Vagina (tissue), 2 donors: ENCODE measurements at regions not wholly inside any gene's neighbourhood (a gene's known extent, or its start where the extent isn't known, plus 50 kb on each side); places are given as distances from the start of the nearest gene placed in this dataset.

Experiments used
- DNase-seq, 2 donors: peaks; one replicate each; pipeline ENCODE4 v3.0.0-alpha.2; 2017; ENCODE audit errors: extremely low spot score in 2 of 2
- H3K27ac ChIP-seq: fragments of 200-600 bp; sonication (generic); one replicate; pipeline ENCODE4 v1.5.1; 2019
- H3K27me3 ChIP-seq: fragments of 200-600 bp; sonication (generic); one replicate; pipeline ENCODE4 v1.5.1; 2019
- H3K36me3 ChIP-seq, 2 donors: fragments of 200-600 bp; sonication (generic); one replicate each; pipeline ENCODE4 v1.5.1; 2017 to 2019
- H3K4me1 ChIP-seq: fragments of 200-600 bp; sonication (generic); one replicate; pipeline ENCODE4 v1.5.1; 2019
- H3K4me3 ChIP-seq, 2 donors: fragments of 200-600 bp; sonication (generic); 1 replicate in 1 of 2; 2 replicates in 1 of 2; pipeline ENCODE4 v1.5.1; 2016 to 2019
- H3K9me3 ChIP-seq: fragments of 200-600 bp; sonication (generic); one replicate; pipeline ENCODE4 v1.5.1; 2019
- POLR2A ChIP-seq, 2 donors: fragments of 450-650 bp; IDR thresholded peaks; one replicate each; pipeline ENCODE4 v1.6.1; 2017; ENCODE audit warnings: antibody characterized with exemption in 2 of 2, mild to moderate bottlenecking in 2 of 2, moderate library complexity in 2 of 2
- POLR2AphosphoS5 ChIP-seq, 2 donors: sonication (generic); formaldehyde crosslinking; IDR thresholded peaks; one replicate each; pipeline ENCODE4 v1.9.0; 2017; ENCODE audit warnings: antibody characterized with exemption in 2 of 2, mild to moderate bottlenecking in 2 of 2, low read depth in 1 of 2; ENCODE audit not compliant: insufficient read depth in 1 of 2
- intact Hi-C: fragments of 100-400 bp; cut with DNase I; formaldehyde crosslinking; loops from one replicate; pipeline ENCODE4 v1.15.1; 2023
- TF ChIP-seq, protein P1 (sequence below), 3 experiments: fragments of 450-650 bp in 2 of 3; fragments of 200-600 bp in 1 of 3; sonication (generic) in 1 of 3; IDR thresholded peaks; one replicate each; pipeline ENCODE4 v1.5.1; 2017 to 2019; ENCODE audit warnings: antibody characterized with exemption in 3 of 3, mild to moderate bottlenecking in 2 of 3, moderate library complexity in 2 of 3

DNA sequence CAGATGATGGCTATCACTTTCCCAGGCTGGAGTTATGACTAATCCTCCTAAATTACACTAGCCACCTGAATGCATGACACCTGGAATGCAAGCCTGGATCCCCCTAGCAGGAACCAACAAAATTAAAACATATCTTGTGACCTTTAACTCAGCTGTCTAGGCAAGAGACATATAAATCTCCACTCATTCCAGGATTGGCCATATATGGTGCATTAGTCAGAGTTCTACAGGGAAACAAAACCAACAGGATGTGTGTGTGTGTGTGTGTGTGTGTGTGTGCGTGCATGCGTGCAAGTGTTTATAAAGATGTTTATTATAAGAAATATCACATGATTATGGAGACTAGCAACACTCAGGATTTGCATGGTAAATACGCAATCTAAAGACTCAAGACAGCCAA is 212.8 kb downstream of the KIF21A start:
- intact Hi-C loops: no loop called here
- Histone ChIP-seq H3K27me3 (no peaks in the 10 kb centered on the region), H3K9me3 (no peaks in the 10 kb centered on the region), H3K36me3 (no peaks in the 10 kb centered on the region), H3K27ac (no peak overlapping the region), H3K4me1 (no peaks in the 10 kb centered on the region), H3K4me3 (no peak overlapping the region)
- DNase-seq: no peak
- TF ChIP-seq POLR2AphosphoS5 (IDR thresholded peaks at IDR 0.05; ENCODE audit: insufficient read depth in 1 of 2, low read depth in 1 of 2): no peak
- TF ChIP-seq POLR2A (IDR thresholded peaks at IDR 0.05): no peak
- TF ChIP-seq, protein P1, sequence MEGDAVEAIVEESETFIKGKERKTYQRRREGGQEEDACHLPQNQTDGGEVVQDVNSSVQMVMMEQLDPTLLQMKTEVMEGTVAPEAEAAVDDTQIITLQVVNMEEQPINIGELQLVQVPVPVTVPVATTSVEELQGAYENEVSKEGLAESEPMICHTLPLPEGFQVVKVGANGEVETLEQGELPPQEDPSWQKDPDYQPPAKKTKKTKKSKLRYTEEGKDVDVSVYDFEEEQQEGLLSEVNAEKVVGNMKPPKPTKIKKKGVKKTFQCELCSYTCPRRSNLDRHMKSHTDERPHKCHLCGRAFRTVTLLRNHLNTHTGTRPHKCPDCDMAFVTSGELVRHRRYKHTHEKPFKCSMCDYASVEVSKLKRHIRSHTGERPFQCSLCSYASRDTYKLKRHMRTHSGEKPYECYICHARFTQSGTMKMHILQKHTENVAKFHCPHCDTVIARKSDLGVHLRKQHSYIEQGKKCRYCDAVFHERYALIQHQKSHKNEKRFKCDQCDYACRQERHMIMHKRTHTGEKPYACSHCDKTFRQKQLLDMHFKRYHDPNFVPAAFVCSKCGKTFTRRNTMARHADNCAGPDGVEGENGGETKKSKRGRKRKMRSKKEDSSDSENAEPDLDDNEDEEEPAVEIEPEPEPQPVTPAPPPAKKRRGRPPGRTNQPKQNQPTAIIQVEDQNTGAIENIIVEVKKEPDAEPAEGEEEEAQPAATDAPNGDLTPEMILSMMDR (IDR thresholded peaks at IDR 0.05): no peak

DNA sequence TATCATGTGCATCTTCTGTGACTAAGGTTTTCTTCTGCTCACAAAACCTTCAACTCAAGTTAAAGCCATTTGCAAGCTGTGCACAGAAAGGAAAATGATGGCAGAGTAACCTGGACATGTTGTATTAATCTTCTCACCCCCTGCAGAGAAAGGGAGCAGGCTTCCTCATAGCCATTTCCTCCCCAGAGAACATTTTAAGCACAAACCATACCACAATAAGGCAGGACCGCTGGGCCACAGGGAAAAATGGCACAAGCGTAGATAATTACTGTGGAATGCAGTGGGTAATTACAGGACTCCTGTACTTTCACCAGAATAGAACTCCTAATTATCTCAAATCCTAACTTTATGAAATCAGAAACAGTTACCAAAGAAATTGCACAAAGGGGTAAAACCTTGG is 215.7 kb downstream of the KIF21A start:
- no peak overlapping the region for H3K4me3 ChIP-seq
- intact Hi-C loops: no loop called here

GRCh38 chr12:39224971-39225370 is 217.9 kb downstream of the KIF21A start:
- no peaks in the 10 kb centered on the region for H3K27me3 ChIP-seq
- TF ChIP-seq POLR2A (IDR thresholded peaks at IDR 0.05): no peak
- TF ChIP-seq, protein P1 (IDR thresholded peaks at IDR 0.05): no peak
- no peak for TF ChIP-seq POLR2AphosphoS5 (IDR thresholded peaks at IDR 0.05; ENCODE audit: insufficient read depth in 1 of 2, low read depth in 1 of 2)
- intact Hi-C loops: no loop called here

More for the DNA sequence above, 215.7 kb downstream of the KIF21A start:
- DNase-seq: no peak
- TF ChIP-seq POLR2AphosphoS5 (IDR thresholded peaks at IDR 0.05; ENCODE audit: insufficient read depth in 1 of 2, low read depth in 1 of 2): no peak
- TF ChIP-seq POLR2A (IDR thresholded peaks at IDR 0.05): no peak
- TF ChIP-seq, protein P1 (IDR thresholded peaks at IDR 0.05): no peak
- H3K27ac ChIP-seq: no peak overlapping the region
- H3K27me3 ChIP-seq: no peaks in the 10 kb centered on the region
- H3K4me1 ChIP-seq: no peaks in the 10 kb centered on the region
- no peaks in the 10 kb centered on the region for H3K36me3 ChIP-seq
- no peaks in the 10 kb centered on the region for H3K9me3 ChIP-seq

DNA sequence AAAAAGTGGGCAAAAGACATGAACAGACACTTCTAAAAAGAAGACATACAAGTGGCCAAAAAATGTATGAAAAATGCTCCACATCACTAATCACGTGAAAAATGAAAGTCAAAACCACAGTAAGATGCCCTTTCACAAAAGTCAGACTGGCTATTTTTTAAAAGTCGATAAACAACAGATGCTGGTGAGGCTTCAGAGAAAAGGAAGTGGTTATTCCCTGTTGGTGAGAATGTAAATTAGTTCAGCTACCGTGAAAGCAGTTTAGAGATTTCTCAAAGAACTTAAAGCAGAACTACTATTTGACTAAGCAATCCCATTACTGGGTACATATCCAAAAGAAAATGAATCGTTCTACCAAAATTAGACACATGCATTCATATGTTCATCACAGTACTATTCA is 237.0 kb downstream of the KIF21A start:
- Histone ChIP-seq H3K4me1 (no peaks in the 10 kb centered on the region), H3K27ac (no peak overlapping the region), H3K27me3 (no peaks in the 10 kb centered on the region), H3K9me3 (no peaks in the 10 kb centered on the region), H3K4me3 (no peak overlapping the region), H3K36me3 (no peaks in the 10 kb centered on the region)
- intact Hi-C loops: no loop called here
- no peak for DNase-seq
- TF ChIP-seq POLR2AphosphoS5 (IDR thresholded peaks at IDR 0.05; ENCODE audit: insufficient read depth in 1 of 2, low read depth in 1 of 2): no peak
- TF ChIP-seq, protein P1 (IDR thresholded peaks at IDR 0.05): no peak
- TF ChIP-seq POLR2A (IDR thresholded peaks at IDR 0.05): no peak

More at GRCh38 chr12:39224971-39225370, 217.9 kb downstream of the KIF21A start:
- Histone ChIP-seq H3K4me1 (no peaks in the 10 kb centered on the region), H3K36me3 (no peaks in the 10 kb centered on the region), H3K27ac (no peak overlapping the region), H3K9me3 (no peaks in the 10 kb centered on the region), H3K4me3 (no peak overlapping the region)
- DNase-seq: no peak

- TF ChIP-seq POLR2AphosphoS5 (IDR thresholded peaks at IDR 0.05; ENCODE audit: insufficient read depth in 1 of 2, low read depth in 1 of 2): no peak
- TF ChIP-seq, protein P1 (IDR thresholded peaks at IDR 0.05): no peak
- TF ChIP-seq POLR2A (IDR thresholded peaks at IDR 0.05): no peak
- H3K36me3 ChIP-seq: no peaks in the 10 kb centered on the region
- no peak for DNase-seq
These were observed 243.6 kb downstream of the KIF21A start for GRCh38 chr12:39199351-39199750.

More at GRCh38 chr12:39199351-39199750, 243.6 kb downstream of the KIF21A start:
- H3K4me1 ChIP-seq: no peaks in the 10 kb centered on the region
- H3K9me3 ChIP-seq: no peaks in the 10 kb centered on the region
- H3K27ac ChIP-seq: no peak overlapping the region
- intact Hi-C loops: no loop called here
- H3K4me3 ChIP-seq: no peak overlapping the region
- no peaks in the 10 kb centered on the region for H3K27me3 ChIP-seq
